Lung (tissue), 11 donors: ENCODE measurements at regions not wholly inside any gene's neighbourhood (a gene's known extent, or its start where the extent isn't known, plus 50 kb on each side); places are given as distances from the start of the nearest gene placed in this dataset.
"Not testable (repeated sequence)": the region's sequence is repeated elsewhere in the genome, so short reads cannot be mapped to it uniquely, and the experiment has no call there.

Source experiments
- ATAC-seq: fragments of 200-7000 bp; cut with Tn5 transposase; one replicate; pipeline ENCODE4 v1.9.1; 2020; ENCODE audit warnings: moderate number of reproducible peaks; ENCODE audit not compliant: insufficient read depth, low FRiP score
- DNase-seq, 3 donors: peaks; one replicate each; pipeline ENCODE4 v3.0.0-alpha.2; 2013 to 2017
- H3K27ac ChIP-seq, 2 donors: one replicate each; pipeline ENCODE4 v1.5.1; 2013; ENCODE audit warnings: mild to moderate bottlenecking in 2 of 2, moderate library complexity in 2 of 2, control low read depth in 1 of 2, inconsistent platforms in 1 of 2, low read depth in 1 of 2, low read length in 1 of 2
- H3K27me3 ChIP-seq, 3 donors: one replicate each; pipeline ENCODE4 v1.5.1; 2013; ENCODE audit warnings: low read length in 2 of 3; ENCODE audit not compliant: control insufficient read depth in 3 of 3, insufficient read depth in 3 of 3
- H3K36me3 ChIP-seq, 4 donors: one replicate each; pipeline ENCODE4 v1.5.1; 2013; ENCODE audit warnings: low read length in 4 of 4, mild to moderate bottlenecking in 1 of 4, moderate library complexity in 1 of 4; ENCODE audit not compliant: control insufficient read depth in 4 of 4, insufficient read depth in 4 of 4
- H3K4me1 ChIP-seq, 5 donors: one replicate each; pipeline ENCODE4 v1.5.1; 2013; ENCODE audit warnings: low read length in 5 of 5, mild to moderate bottlenecking in 2 of 5, moderate library complexity in 1 of 5; ENCODE audit not compliant: control insufficient read depth in 5 of 5, insufficient read depth in 5 of 5
- H3K4me3 ChIP-seq: one replicate; pipeline ENCODE4 v1.5.1; 2013; ENCODE audit warnings: mild to moderate bottlenecking, control low read depth, moderate library complexity
- H3K9ac ChIP-seq, 2 donors: one replicate each; pipeline ENCODE4 v1.5.1; 2013; ENCODE audit warnings: low read length in 2 of 2, control low read depth in 1 of 2; ENCODE audit not compliant: insufficient read depth in 1 of 2
- H3K9me3 ChIP-seq, 4 donors: one replicate each; pipeline ENCODE4 v1.5.1; 2013; ENCODE audit warnings: low read length in 3 of 4, mild to moderate bottlenecking in 1 of 4, moderate library complexity in 1 of 4; ENCODE audit not compliant: control insufficient read depth in 4 of 4, insufficient read depth in 3 of 4
- CTCF ChIP-seq: IDR thresholded peaks from 2 replicates; pipeline ENCODE4 v1.5.1; 2012; ENCODE audit warnings: mild to moderate bottlenecking; ENCODE audit errors: control extremely low read depth, extremely low read depth
- WGBS, 2 donors: extraction: QIAGEN DNeasy Blood & Tissue Kit; methylation state at CpG; one replicate each; pipeline ENCODE4 v1.1.7; 2013; 5-methylcytosine and 5-hydroxymethylcytosine counted together
- donor health status: control.
- donor health status: control.
- donor health status: Bipolar disorder and iron deficiency.
- donor health status: healthy.
- donor health status: DM: yes; HTN: yes; CAD: no.

GRCh38 chr3:139230391-139230790 lies 113.4 kb upstream of the MRPS22 start:
- Histone ChIP-seq H3K27ac (no peak overlapping the region), H3K4me1 (peaks cover 0 to 24% (median 4%) of the 10 kb centered on the region in 5 donors), H3K27me3 (no peaks in the 10 kb centered on the region), H3K9ac (no peak overlapping the region), H3K36me3 (no peaks in the 10 kb centered on the region), H3K9me3 (no peaks in the 10 kb centered on the region), H3K4me3 (no peak overlapping the region)
- 93% methylated on average over 8 of the region's 8 CpGs for WGBS, 2 donors
- DNase-seq (no peak), ATAC-seq (no peak)
- no peak for TF ChIP-seq CTCF

- no peak for DNase-seq
- Histone ChIP-seq H3K27me3 (no peaks in the 10 kb centered on the region), H3K4me1 (peaks cover 0 to 24% (median 3%) of the 10 kb centered on the region in 5 donors), H3K27ac (no peak overlapping the region), H3K9ac (no peak overlapping the region), H3K4me3 (no peak overlapping the region), H3K36me3 (no peaks in the 10 kb centered on the region), H3K9me3 (no peaks in the 10 kb centered on the region)
- no peak for ATAC-seq
- no peak for TF ChIP-seq CTCF
- 74 to 81% methylated on average over 4 to 5 of the region's 5 CpGs for WGBS, 2 donors
These were observed 112.1 kb upstream of the MRPS22 start for GRCh38 chr3:139231555-139232281.

- H3K9ac ChIP-seq, H3K9me3 ChIP-seq, H3K27ac ChIP-seq, H3K4me3 ChIP-seq, H3K27me3 ChIP-seq, DNase-seq, ATAC-seq, H3K36me3 ChIP-seq: not testable (repeated sequence)
- WGBS, 2 donors, result 93 to 96% methylated on average over 3 of the region's 3 CpGs
- H3K4me1 ChIP-seq, result peaks cover 0 to 24% (median 3%) of the 10 kb centered on the region in 5 donors
These were observed 111.5 kb upstream of the MRPS22 start for GRCh38 chr3:139232341-139232740.

GRCh38 chr3:139234491-139234890 lies 109.3 kb upstream of the MRPS22 start:
- H3K27me3 ChIP-seq, result no peaks in the 10 kb centered on the region
- WGBS, 2 donors, result 81% methylated on average over 3 of the region's 3 CpGs
- DNase-seq (no peak), ATAC-seq (no peak)
- peaks cover 0 to 24% (median 0%) of the 10 kb centered on the region in 5 donors for H3K4me1 ChIP-seq
- H3K9ac ChIP-seq, result no peak overlapping the region
- peaks cover 0 to 2% (median 0%) of the 10 kb centered on the region in 4 donors for H3K9me3 ChIP-seq
- no peaks in the 10 kb centered on the region for H3K36me3 ChIP-seq
- TF ChIP-seq CTCF, result no peak
- H3K4me3 ChIP-seq, result no peak overlapping the region
- H3K27ac ChIP-seq, result no peak overlapping the region
